ENCODE measurements at regions not wholly inside any gene's neighbourhood (a gene's known extent, or its start where the extent isn't known, plus 50 kb on each side); places are given as distances from the start of the nearest gene placed in this dataset.
"Not testable (repeated sequence)": the region's sequence is repeated elsewhere in the genome, so short reads cannot be mapped to it uniquely, and the experiment has no call there.

DNA sequence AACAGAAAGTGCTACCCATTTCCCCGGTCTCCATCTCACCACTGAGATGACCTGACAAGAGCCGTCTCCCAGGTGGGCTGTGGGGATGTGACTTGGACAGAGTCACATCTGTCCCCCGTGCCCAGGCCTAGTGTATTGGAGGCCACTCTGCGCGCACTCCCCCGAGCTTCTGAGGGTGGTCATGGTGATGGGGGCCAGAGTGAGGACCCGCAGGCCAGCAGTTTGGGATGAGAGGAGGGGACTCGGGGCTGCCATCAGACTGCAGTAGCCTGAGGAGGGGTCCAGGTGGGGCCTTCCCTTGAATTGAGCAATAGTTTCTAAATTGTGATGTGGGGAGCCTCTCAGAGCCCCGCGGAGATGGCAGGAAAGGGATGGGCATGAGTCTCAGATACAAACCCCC is 852.6 kb downstream of the TBC1D22A start:
- Histone ChIP-seq H3F3A (ENCODE audit: control insufficient read depth, insufficient read depth) (no peaks in the 10 kb centered on the region), H3K4me3 (ENCODE audit: low read length) (no peak overlapping the region), H3K27me3 (ENCODE audit: control insufficient read depth, low read length) (no peaks in the 10 kb centered on the region), H3K4me1 (ENCODE audit: control insufficient read depth, low read length) (no peaks in the 10 kb centered on the region), H3K36me3 (ENCODE audit: control insufficient read depth, low read length) (no peaks in the 10 kb centered on the region), H3K4me2 (ENCODE audit: low read length) (no peak overlapping the region), H3K9me3 (ENCODE audit: control insufficient read depth, insufficient read depth, low read length) (no peaks in the 10 kb centered on the region), H4K20me1 (ENCODE audit: control insufficient read depth, insufficient read depth, low read depth, low read length) (no peaks in the 10 kb centered on the region), H3K79me2 (ENCODE audit: control insufficient read depth, low read length) (no peaks in the 10 kb centered on the region), H3K9me2 (replicated peaks; ENCODE audit: control insufficient read depth, low read length) (no peaks in the 10 kb centered on the region), H3K27ac (ENCODE audit: low read depth, low read length) (no peak overlapping the region)
- TF ChIP-seq EZH2phosphoT487 (IDR thresholded peaks at IDR 0.05; ENCODE audit: borderline replicate concordance, low read length), result no peak
- TF ChIP-seq, protein P1, sequence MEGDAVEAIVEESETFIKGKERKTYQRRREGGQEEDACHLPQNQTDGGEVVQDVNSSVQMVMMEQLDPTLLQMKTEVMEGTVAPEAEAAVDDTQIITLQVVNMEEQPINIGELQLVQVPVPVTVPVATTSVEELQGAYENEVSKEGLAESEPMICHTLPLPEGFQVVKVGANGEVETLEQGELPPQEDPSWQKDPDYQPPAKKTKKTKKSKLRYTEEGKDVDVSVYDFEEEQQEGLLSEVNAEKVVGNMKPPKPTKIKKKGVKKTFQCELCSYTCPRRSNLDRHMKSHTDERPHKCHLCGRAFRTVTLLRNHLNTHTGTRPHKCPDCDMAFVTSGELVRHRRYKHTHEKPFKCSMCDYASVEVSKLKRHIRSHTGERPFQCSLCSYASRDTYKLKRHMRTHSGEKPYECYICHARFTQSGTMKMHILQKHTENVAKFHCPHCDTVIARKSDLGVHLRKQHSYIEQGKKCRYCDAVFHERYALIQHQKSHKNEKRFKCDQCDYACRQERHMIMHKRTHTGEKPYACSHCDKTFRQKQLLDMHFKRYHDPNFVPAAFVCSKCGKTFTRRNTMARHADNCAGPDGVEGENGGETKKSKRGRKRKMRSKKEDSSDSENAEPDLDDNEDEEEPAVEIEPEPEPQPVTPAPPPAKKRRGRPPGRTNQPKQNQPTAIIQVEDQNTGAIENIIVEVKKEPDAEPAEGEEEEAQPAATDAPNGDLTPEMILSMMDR (IDR thresholded peaks at IDR 0.05; ENCODE audit: low read depth, low read length, poor library complexity, severe bottlenecking), result no peak

DNA sequence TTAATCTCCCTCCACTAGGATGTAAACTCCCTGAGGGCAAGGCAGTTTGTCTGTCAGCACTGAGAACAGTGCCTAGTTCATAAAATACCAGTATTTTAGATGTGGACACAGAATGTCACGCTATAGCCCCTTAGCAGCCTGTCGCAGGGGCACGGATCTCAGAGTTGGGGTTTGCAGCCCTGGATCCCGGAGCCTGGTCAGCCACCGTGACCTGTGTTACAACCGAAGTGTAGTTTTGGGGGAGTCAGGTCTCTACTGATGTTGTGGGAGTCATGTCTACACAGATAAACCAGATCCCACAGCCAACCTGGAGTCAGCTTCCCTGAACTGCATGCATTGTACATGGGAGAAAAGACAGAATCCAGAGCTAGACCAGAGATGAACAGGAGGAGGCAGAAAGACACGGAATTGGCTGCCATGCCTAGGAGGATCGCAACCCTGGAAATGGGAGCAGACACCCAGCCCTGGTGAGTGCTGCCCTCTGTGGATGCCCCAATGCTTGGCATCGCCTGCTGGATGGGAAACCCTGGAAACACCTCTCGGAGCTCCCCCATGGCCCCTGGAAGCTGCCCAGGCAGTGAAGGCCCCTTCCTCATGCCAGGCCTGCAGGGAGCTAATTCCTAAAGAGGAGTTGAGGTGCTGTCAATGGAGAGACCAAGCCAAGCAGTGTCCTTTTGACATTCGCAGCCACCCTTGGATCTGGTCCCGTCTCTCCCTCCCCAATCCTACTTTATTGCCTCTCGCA is 851.3 kb downstream of the TBC1D22A start:
- Histone ChIP-seq H3K36me3 (ENCODE audit: control insufficient read depth, low read length) (no peaks in the 10 kb centered on the region), H3K79me2 (ENCODE audit: control insufficient read depth, low read length) (no peaks in the 10 kb centered on the region), H3K4me2 (ENCODE audit: low read length) (no peak overlapping the region), H3K9me2 (replicated peaks; ENCODE audit: control insufficient read depth, low read length) (no peaks in the 10 kb centered on the region), H3K4me1 (ENCODE audit: control insufficient read depth, low read length) (no peaks in the 10 kb centered on the region), H3F3A (ENCODE audit: control insufficient read depth, insufficient read depth) (no peaks in the 10 kb centered on the region), H4K20me1 (ENCODE audit: control insufficient read depth, insufficient read depth, low read depth, low read length) (no peaks in the 10 kb centered on the region), H3K27ac (ENCODE audit: low read depth, low read length) (no peak overlapping the region), H3K4me3 (ENCODE audit: low read length) (no peak overlapping the region), H3K27me3 (ENCODE audit: control insufficient read depth, low read length) (no peaks in the 10 kb centered on the region), H3K9me3 (ENCODE audit: control insufficient read depth, insufficient read depth, low read length) (no peaks in the 10 kb centered on the region)
- TF ChIP-seq, protein P1 (IDR thresholded peaks at IDR 0.05; ENCODE audit: low read depth, low read length, poor library complexity, severe bottlenecking), result no peak
- TF ChIP-seq EZH2phosphoT487 (IDR thresholded peaks at IDR 0.05; ENCODE audit: borderline replicate concordance, low read length), result no peak

DNA sequence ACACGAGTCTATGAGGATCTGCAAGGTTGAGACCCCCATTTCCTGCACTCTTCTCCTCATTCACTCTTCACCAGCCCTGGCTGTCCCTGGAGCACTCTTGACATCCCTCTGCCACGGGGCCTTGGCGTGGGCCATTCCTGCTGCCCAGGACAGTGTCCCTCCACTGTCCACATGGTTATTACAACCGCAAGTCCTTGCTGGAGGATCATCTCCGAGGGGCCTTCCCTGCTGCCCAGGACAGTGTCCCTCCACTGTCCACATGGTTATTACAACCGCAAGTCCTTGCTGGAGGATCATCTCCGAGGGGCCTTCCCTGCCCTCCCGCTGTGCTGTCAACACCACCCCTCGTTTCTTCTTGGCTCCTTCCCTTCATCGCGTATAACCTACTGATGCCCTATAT is 850.7 kb downstream of the TBC1D22A start:
- H3F3A ChIP-seq (ENCODE audit: control insufficient read depth, insufficient read depth); H3K9me2 ChIP-seq (replicated peaks; ENCODE audit: control insufficient read depth, low read length); H3K4me1 ChIP-seq (ENCODE audit: control insufficient read depth, low read length); H3K27ac ChIP-seq (ENCODE audit: low read depth, low read length); H3K36me3 ChIP-seq (ENCODE audit: control insufficient read depth, low read length); H4K20me1 ChIP-seq (ENCODE audit: control insufficient read depth, insufficient read depth, low read depth, low read length); H3K4me2 ChIP-seq (ENCODE audit: low read length); H3K9me3 ChIP-seq (ENCODE audit: control insufficient read depth, insufficient read depth, low read length); H3K4me3 ChIP-seq (ENCODE audit: low read length); H3K79me2 ChIP-seq (ENCODE audit: control insufficient read depth, low read length); H3K27me3 ChIP-seq (ENCODE audit: control insufficient read depth, low read length): not testable (repeated sequence)

DNA sequence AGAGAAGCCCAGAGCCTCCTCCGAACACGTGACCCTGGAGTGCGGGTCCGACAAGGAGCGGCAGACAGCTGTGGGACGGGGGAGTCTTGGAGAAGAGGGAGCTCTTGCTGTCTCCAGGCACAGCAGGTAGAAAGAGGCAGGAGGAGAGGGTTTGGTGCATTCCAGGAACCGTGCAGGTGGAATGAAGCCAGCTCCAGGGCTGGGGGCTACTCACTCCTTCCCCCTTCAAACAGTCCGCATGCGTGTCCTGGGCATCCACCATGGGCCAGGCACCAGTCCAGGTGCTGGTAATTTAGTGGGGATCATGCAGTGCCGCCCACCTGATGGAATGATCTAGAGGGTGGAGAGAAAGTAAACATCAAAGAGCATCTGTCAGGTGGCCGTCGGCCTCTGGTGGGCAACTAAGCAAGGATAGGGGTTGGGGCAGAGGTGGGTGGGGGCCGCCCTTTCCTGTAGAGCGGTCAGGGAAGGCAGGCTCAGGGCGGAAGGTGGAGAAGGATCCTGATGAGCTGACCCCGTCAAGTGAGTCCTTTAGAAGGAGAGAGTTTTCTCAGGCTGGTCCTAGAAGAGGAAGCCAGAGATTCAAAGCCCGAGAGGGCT is 850.0 kb downstream of the TBC1D22A start:
- Histone ChIP-seq H3F3A (ENCODE audit: control insufficient read depth, insufficient read depth) (no peaks in the 10 kb centered on the region), H3K27me3 (ENCODE audit: control insufficient read depth, low read length) (no peaks in the 10 kb centered on the region), H4K20me1 (ENCODE audit: control insufficient read depth, insufficient read depth, low read depth, low read length) (no peaks in the 10 kb centered on the region)

More for the DNA sequence above, 850.0 kb downstream of the TBC1D22A start:
- Histone ChIP-seq H3K27ac (ENCODE audit: low read depth, low read length) (no peak overlapping the region), H3K9me3 (ENCODE audit: control insufficient read depth, insufficient read depth, low read length) (no peaks in the 10 kb centered on the region), H3K9me2 (replicated peaks; ENCODE audit: control insufficient read depth, low read length) (no peaks in the 10 kb centered on the region), H3K36me3 (ENCODE audit: control insufficient read depth, low read length) (no peaks in the 10 kb centered on the region), H3K4me3 (ENCODE audit: low read length) (no peak overlapping the region), H3K79me2 (ENCODE audit: control insufficient read depth, low read length) (no peaks in the 10 kb centered on the region), H3K4me1 (ENCODE audit: control insufficient read depth, low read length) (no peaks in the 10 kb centered on the region), H3K4me2 (ENCODE audit: low read length) (no peak overlapping the region)
- TF ChIP-seq, protein P1 (IDR thresholded peaks at IDR 0.05; ENCODE audit: low read depth, low read length, poor library complexity, severe bottlenecking), result no peak
- TF ChIP-seq EZH2phosphoT487 (IDR thresholded peaks at IDR 0.05; ENCODE audit: borderline replicate concordance, low read length), result no peak
